GM21619 (cell line): ENCODE measurements at regions not wholly inside any gene's neighbourhood (a gene's known extent, or its start where the extent isn't known, plus 50 kb on each side); places are given as distances from the start of the nearest gene placed in this dataset.
A peak's percentile ranks its signal among the peaks of the same experiment; 100 is the strongest.

ENCODE experiments used
- ATAC-seq: cut with Tn5 transposase; IDR thresholded peaks from one replicate; pipeline ENCODE4 v1.9.1; 2021; ENCODE audit not compliant: unreplicated experiment

DNA sequence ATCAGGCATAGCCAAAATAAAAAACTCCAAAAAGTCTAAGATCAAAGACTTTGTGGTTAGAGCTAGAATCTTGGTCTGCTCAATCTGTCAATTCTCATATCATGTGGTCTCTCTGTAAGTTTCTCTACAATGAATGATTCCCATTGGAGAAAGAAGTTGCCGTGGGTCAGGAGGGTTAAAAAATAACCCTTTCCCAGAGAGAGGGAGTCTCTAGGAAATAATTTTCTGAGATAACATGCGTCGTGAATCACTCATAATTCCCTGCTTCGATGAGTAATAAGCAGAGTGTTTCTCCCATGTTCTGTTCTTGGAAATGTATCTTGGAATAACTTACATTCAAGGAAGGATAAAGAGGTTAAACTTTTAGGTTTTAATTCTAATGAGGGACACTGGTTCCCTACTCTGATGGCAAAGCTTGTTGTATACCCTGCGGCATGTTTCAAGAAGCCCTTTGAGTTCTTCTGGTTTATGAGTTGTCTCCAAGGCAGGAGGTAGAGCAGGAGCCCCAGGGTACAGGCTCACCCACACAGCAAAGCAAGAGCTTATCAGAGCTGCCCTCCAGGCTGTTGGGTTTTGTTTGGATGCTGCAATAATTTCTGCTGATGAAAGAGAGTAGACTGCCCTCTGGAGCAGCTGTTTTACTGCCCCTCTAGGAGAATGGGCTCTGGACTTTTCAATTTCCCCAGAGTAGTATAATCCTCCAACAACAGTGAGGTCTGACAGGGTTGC is 599.1 kb downstream of the QKI start:
- no peak for ATAC-seq

DNA sequence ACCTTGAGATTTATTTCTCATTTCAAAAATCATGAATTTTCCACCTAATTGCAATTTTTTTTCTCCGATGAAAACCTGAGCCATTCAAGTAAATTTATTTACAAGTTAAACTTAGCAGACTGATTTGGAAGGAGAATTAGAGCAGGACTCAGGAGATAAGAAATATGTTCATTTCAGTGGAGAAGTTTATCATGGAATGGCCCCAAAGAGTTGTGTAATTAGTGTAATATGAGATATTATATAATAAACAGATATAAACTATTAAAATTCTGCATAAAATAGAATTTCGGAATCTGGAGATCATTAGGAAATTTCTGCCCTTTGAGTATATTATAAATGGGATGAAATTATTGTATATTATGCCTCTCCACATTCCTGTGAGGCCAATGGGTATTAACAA is 596.8 kb downstream of the QKI start:
- ATAC-seq: no peak

DNA sequence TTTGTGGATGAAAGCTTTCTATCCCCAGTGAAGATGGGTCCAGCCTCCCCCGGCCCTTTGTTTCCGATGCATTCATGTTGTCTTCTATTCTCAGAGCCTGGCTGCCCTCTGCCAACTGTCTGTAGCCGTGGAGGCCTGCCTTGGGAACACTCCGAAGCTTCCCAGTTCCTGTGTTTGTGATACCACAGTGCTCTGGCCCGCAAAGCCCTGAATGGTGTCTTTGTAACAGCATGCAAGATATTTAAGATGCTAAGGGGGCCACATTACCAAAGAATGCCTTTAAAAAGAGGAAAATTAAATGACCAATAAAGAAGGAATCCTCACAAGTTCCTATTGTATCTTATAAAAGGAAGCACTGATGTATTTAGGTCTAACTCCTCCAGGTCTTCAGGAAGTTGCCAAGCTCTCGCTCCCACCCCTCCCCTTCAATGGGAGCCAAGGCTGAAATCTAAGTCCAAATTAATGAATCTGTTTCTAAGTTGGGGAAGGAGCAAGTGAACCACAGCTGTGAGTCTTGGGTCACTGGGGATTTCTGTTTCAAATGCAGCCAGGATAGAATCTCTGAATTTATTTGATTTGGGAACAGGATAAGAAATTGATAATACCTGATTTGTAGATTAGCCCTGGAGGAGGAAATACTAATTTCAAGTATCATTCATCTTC is 596.1 kb downstream of the QKI start:
- ATAC-seq: no peak

GRCh38 chr6:164008902-164009301 is 594.4 kb downstream of the QKI start:
- ATAC-seq: no peak

GRCh38 chr6:164007881-164008280 is 593.4 kb downstream of the QKI start:
- no peak for ATAC-seq

DNA sequence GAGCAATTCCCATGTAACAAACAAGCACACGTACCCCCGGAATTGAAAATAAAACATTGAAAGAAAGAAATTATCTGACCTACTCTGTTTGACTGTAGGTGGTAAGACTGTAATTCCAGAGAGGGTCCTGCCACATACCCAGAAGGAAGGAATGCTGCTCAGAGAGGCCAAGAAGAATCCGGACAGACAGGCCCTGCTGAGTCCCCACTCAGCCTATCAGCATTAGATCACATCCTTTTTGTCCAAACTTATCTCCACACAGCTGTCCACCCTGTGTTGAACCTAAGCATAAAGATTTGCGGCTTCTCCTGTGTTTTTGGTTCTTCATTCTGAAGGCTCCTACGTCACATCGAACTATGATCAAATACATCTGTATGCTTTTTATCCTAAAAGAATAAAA is 591.9 kb downstream of the QKI start:
- no peak for ATAC-seq

DNA sequence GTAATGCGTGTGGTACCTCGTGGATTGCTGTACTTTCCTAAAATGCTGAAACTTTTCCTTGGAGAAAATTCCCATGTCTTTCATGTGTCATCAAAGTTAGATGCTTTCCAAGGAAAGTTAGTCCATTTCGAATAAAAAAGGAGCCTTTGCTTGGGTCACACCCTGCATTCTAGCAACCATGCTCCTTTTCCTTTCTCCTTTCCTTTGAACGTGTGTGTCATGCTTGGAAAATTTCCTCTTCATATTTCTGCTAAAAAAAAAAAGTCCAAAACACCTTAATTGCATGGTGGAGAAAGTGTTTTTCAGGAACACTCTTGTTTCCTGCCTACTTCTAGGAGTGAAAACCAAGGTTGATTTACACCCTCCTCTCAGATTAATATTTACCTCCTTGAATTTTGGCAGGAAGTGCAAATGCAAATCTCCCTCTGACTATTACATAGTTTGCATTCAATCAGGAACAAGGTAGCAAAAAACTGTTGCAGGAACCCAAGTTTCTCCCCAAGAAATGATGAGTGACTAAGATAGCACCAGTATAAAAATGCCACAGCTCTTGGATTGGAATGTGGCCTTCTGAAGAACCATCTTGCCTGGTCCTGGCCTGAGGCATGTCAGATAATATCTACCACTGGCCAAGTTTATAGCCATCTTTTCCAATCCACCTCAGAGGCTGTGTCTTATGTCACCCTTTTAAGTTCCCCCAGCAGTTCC is 590.6 kb downstream of the QKI start:
- ATAC-seq: no peak

- no peak for ATAC-seq
Measured at GRCh38 chr6:164000276-164000675, 585.8 kb downstream of the QKI start.

DNA sequence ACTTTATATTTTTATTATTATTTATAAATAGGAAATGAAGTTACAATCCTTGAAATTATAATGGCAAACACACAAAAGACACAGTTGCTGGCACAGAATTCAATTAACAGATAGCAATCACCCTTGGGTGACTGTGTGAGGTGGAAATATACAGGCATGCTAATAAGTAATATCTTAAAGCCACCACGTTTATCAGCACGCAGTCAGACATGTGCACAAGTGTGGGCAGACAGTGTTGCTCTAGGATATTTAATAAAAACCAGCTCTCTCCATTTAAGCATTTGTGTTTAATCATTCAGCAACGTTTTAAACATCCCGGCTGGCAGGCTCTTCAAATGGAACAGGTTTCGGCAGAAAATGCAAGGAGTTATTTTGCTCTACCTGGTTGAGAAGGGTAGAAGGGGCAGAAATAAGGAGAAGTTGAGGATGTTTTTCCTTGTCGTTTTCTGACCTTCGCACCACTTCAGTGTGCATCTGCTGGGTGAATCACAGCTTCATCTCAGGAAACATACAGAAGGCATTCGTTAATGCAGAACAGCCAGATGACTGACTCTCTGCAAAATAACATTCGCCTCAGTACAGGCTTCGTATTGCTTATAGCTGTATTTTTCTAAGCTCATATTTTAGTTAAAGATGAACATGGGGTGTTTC is 585.1 kb downstream of the QKI start:
- no peak for ATAC-seq

- no peak for ATAC-seq
Measured at GRCh38 chr6:163998496-163998895, 584.0 kb downstream of the QKI start.

DNA sequence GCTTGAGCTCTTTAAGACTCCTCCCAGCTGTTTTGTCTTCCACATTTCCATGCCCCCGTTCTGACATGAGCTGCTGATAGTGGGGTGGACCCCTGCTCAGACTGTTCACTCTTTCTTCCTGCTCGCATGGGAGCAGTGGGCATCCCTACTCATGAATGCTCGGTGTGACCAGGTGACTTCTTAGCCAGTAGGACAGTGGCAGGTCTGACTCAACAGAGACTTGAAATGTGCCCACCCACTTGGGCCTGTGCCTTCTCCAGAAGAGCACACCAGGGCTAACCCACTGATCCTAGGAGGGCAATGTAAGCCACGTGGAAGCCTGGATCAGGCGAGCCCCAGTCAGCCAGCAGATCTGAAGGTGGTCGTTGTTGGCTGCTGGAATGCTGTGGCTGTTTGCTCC is 582.0 kb downstream of the QKI start:
- ATAC-seq: no peak

DNA sequence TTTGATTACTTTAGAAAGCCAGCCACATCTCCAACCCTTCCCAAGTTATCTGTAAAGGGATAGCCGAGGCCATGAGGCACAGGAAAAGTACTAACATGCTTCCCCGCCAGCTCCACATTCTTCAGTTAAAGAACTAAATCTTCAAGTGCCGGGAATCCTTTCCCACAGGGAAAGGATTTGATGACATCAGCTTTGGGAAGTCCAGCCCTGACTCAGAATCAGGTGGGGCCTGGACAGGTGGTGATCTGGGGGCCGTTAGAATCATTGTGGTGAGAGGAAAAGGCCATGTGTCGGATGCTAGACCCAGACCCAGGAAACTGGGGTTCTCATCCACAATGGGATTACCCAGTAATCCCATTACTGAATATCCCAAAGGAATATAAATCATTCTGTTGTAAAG is 580.0 kb downstream of the QKI start:
- no peak for ATAC-seq

GRCh38 chr6:163992701-163993100 is 578.2 kb downstream of the QKI start:
- ATAC-seq: no peak

GRCh38 chr6:163992056-163992455 is 577.5 kb downstream of the QKI start:
- no peak for ATAC-seq

DNA sequence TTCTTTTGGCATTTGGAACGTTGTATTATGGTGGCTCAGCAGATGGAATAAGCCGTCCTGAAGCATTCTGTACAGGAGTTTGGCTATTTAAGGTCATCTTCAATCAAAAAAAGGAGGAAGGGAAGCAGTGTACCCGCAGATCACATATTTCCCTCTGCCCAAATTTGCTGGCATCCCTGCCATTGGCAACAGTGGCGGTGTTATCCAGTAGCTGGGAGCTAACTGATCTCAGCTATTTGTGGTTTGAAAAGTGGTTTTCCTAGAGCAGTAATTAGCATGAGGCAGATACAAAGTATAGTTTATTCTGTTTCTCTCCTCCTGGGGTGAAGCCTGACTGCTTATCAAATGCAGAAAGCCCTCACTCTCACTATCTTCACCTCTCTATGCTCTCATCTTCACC is 576.8 kb downstream of the QKI start:
- ATAC-seq: no peak

- ATAC-seq: no peak
Measured at GRCh38 chr6:163986313-163986712, 571.8 kb downstream of the QKI start.

DNA sequence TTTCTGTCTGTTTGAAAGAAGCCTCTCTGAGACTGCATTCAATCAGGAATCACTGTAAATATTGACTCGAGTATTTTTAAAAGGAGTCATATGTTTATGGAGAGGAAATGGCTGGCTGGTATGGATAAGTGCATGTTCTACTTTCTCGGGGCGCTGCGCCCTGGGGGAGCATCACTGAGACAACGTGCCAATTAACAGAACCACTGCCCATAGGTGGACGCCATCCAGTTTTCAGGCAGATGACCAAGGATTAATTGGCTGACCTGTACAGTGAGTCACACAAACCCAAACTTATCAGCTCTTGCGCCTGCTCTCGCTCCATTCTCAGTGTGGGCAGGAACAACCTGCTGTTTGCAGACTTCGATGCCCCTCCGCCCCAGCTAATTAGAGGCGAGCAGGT is 571.2 kb downstream of the QKI start:
- no peak for ATAC-seq

- no peak for ATAC-seq
Measured at GRCh38 chr6:163985040-163985439, 570.5 kb downstream of the QKI start.

DNA sequence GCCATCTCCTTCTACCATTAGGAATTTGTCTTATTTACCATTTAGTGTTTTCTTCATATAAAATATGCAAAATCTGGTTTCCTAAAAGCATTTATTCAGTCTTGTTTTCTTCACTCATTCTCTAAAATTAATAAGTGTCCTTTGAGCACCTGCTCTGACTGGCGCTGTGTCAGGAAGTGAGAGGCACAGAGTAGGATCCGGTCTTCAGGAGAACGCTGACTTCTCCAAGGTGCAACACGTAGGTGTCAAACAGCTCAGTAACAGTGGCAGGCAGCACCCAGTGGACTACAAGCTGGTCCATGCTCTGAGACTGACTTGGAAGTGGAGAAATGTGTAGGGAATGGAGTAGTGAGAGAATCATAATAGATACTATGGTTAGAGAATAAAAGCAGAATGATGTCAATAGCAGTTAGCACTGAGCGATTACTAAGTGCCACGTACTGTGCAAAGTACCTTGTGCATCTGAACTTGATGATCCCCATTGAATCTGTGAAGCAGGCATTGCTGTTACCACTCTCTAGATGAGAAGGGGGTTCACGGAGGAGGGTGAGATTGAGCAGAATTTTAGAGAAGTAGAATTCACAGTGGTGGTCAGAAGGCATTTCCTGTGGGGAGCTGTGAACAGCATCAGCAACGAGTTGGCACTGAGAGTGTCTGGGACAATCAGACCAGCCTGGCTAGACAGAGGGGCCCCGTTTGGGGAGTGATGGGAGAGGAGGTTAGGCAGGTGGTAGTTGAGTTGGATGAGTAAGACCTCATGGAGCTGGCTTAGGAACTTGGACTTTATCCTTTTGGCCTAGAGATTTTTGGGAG is 569.8 kb downstream of the QKI start:
- ATAC-seq: peak; percentile 51

GRCh38 chr6:163983679-163984078 is 569.2 kb downstream of the QKI start:
- ATAC-seq: no peak

GRCh38 chr6:163974322-163974721 is 559.8 kb downstream of the QKI start:
- ATAC-seq: no peak
